ENCODE measurements at regions not wholly inside any gene's neighbourhood (a gene's known extent, or its start where the extent isn't known, plus 50 kb on each side); places are given as distances from the start of the nearest gene placed in this dataset.

- no peak for DNase-seq
- Histone ChIP-seq H3K4me1 (no peaks in the 10 kb centered on the region), H3K27ac (no peak overlapping the region), H3K36me3 (no peaks in the 10 kb centered on the region), H3K4me3 (no peak overlapping the region), H3K27me3 (no peaks in the 10 kb centered on the region), H3K9me3 (no peaks in the 10 kb centered on the region)
- TF ChIP-seq POLR2AphosphoS5 (IDR thresholded peaks at IDR 0.05) (no peak), CTCF (IDR thresholded peaks at IDR 0.05) (no peak), EP300 (IDR thresholded peaks at IDR 0.05) (no peak), POLR2A (IDR thresholded peaks at IDR 0.05) (no peak)
- no peak for ATAC-seq (ENCODE audit: low FRiP score in 2 of 2)
These were observed 66.5 kb upstream of the DOCK10 start for GRCh38 chr2:225108805-225109204.

- Histone ChIP-seq H3K27me3 (no peaks in the 10 kb centered on the region), H3K27ac (no peak overlapping the region), H3K9me3 (no peaks in the 10 kb centered on the region), H3K36me3 (no peaks in the 10 kb centered on the region), H3K4me1 (no peaks in the 10 kb centered on the region), H3K4me3 (no peak overlapping the region)
- no peak for ATAC-seq (ENCODE audit: low FRiP score in 2 of 2)
- TF ChIP-seq CTCF (IDR thresholded peaks at IDR 0.05) (no peak), POLR2A (IDR thresholded peaks at IDR 0.05) (no peak), EP300 (IDR thresholded peaks at IDR 0.05) (no peak), POLR2AphosphoS5 (IDR thresholded peaks at IDR 0.05) (no peak)
- WGBS, 2 donors, result 88 to 96% methylated on average over 3 of the region's 3 CpGs
- no peak for DNase-seq
These were observed 62.7 kb upstream of the DOCK10 start for GRCh38 chr2:225104971-225105370.

- no peak for TF ChIP-seq EP300 (IDR thresholded peaks at IDR 0.05)
- H3K4me1 ChIP-seq, result no peaks in the 10 kb centered on the region
- WGBS, 2 donors, result 31 to 43% methylated on average over 1 of the region's 1 CpG
- H3K9me3 ChIP-seq, result no peaks in the 10 kb centered on the region
- H3K27me3 ChIP-seq, result no peaks in the 10 kb centered on the region
- no peaks in the 10 kb centered on the region for H3K36me3 ChIP-seq
- ATAC-seq (ENCODE audit: low FRiP score in 2 of 2) (no peak), DNase-seq (no peak)
- H3K27ac ChIP-seq, result no peak overlapping the region
- no peak overlapping the region for H3K4me3 ChIP-seq
These were observed 62.1 kb upstream of the DOCK10 start for GRCh38 chr2:225104321-225104720.

- H3K9me3 ChIP-seq, result no peaks in the 10 kb centered on the region
- 84 to 92% methylated on average over 2 of the region's 2 CpGs for WGBS, 2 donors
- no peak overlapping the region for H3K4me3 ChIP-seq
- H3K27ac ChIP-seq, result no peak overlapping the region
- TF ChIP-seq POLR2A (IDR thresholded peaks at IDR 0.05) (no peak), CTCF (IDR thresholded peaks at IDR 0.05) (no peak), POLR2AphosphoS5 (IDR thresholded peaks at IDR 0.05) (no peak), EP300 (IDR thresholded peaks at IDR 0.05) (no peak)
- H3K4me1 ChIP-seq, result no peaks in the 10 kb centered on the region
- DNase-seq, result no peak
- no peaks in the 10 kb centered on the region for H3K36me3 ChIP-seq
- no peak for ATAC-seq (ENCODE audit: low FRiP score in 2 of 2)
- no peaks in the 10 kb centered on the region for H3K27me3 ChIP-seq
These were observed 61.5 kb upstream of the DOCK10 start for GRCh38 chr2:225103737-225104141.

GRCh38 chr2:225100856-225101294, 58.6 kb upstream of the DOCK10 start:
- H3K27ac ChIP-seq, result no peak overlapping the region
- no peak for TF ChIP-seq POLR2A (IDR thresholded peaks at IDR 0.05)
- no peak for TF ChIP-seq POLR2AphosphoS5 (IDR thresholded peaks at IDR 0.05)
- TF ChIP-seq EP300 (IDR thresholded peaks at IDR 0.05), result no peak
- TF ChIP-seq CTCF (IDR thresholded peaks at IDR 0.05), result no peak
- no peak for ATAC-seq (ENCODE audit: low FRiP score in 2 of 2)
- 42 to 86% methylated on average over 1 of the region's 1 CpG for WGBS, 2 donors
- H3K36me3 ChIP-seq, result no peaks in the 10 kb centered on the region
- no peak overlapping the region for H3K4me3 ChIP-seq
- DNase-seq, result no peak
- H3K4me1 ChIP-seq, result no peaks in the 10 kb centered on the region
- H3K27me3 ChIP-seq, result no peaks in the 10 kb centered on the region
- H3K9me3 ChIP-seq, result no peaks in the 10 kb centered on the region

Data from upper lobe of left lung (tissue), 6 donors.